HG03066 (cell line): ENCODE measurements at regions not wholly inside any gene's neighbourhood (a gene's known extent, or its start where the extent isn't known, plus 50 kb on each side); places are given as distances from the start of the nearest gene placed in this dataset.
"Not testable (repeated sequence)": the region's sequence is repeated elsewhere in the genome, so short reads cannot be mapped to it uniquely, and the experiment has no call there.

Source experiments
- ATAC-seq: cut with Tn5 transposase; IDR thresholded peaks from one replicate; pipeline ENCODE4 v1.9.1; 2021; ENCODE audit warnings: low read depth; ENCODE audit not compliant: unreplicated experiment

GRCh38 chr9:22508354-22508753 is 61.7 kb downstream of the DMRTA1 start:
- ATAC-seq, result not testable (repeated sequence)

GRCh38 chr9:22508790-22509189 is 62.2 kb downstream of the DMRTA1 start:
- no peak for ATAC-seq

- no peak for ATAC-seq
Observed at GRCh38 chr9:22512495-22512894, 65.9 kb downstream of the DMRTA1 start.

- ATAC-seq, result no peak
Observed at GRCh38 chr9:22514871-22515270, 68.2 kb downstream of the DMRTA1 start.

GRCh38 chr9:22522206-22522740 is 75.6 kb downstream of the DMRTA1 start:
- ATAC-seq, result no peak

- no peak for ATAC-seq
Observed at GRCh38 chr9:22528485-22528884, 81.9 kb downstream of the DMRTA1 start.

- ATAC-seq, result no peak
Observed at GRCh38 chr9:22529426-22530199, 83.0 kb downstream of the DMRTA1 start.

GRCh38 chr9:22535780-22536179 is 89.2 kb downstream of the DMRTA1 start:
- no peak for ATAC-seq

GRCh38 chr9:22537721-22538120 is 91.1 kb downstream of the DMRTA1 start:
- ATAC-seq, result no peak

- no peak for ATAC-seq
Observed at GRCh38 chr9:22548625-22549024, 102.0 kb downstream of the DMRTA1 start.

GRCh38 chr9:22574740-22575139 is 128.1 kb downstream of the DMRTA1 start:
- ATAC-seq, result no peak

- ATAC-seq, result no peak
Observed at GRCh38 chr9:22580788-22581187, 134.2 kb downstream of the DMRTA1 start.

- ATAC-seq, result no peak
Observed at GRCh38 chr9:22582221-22582620, 135.6 kb downstream of the DMRTA1 start.

- ATAC-seq, result no peak
Observed at GRCh38 chr9:22588918-22589317, 142.3 kb downstream of the DMRTA1 start.

- ATAC-seq, result no peak
Observed at GRCh38 chr9:22590336-22591033, 143.9 kb downstream of the DMRTA1 start.

- ATAC-seq, result no peak
Observed at GRCh38 chr9:22595805-22596204, 149.2 kb downstream of the DMRTA1 start.

GRCh38 chr9:22617156-22617555 is 170.5 kb downstream of the DMRTA1 start:
- ATAC-seq, result no peak

GRCh38 chr9:22622815-22623214 is 176.2 kb downstream of the DMRTA1 start:
- no peak for ATAC-seq

GRCh38 chr9:22623236-22623635 is 176.6 kb downstream of the DMRTA1 start:
- no peak for ATAC-seq

- no peak for ATAC-seq
Observed at GRCh38 chr9:22625540-22625939, 178.9 kb downstream of the DMRTA1 start.

- ATAC-seq, result no peak
Observed at GRCh38 chr9:22643541-22643940, 196.9 kb downstream of the DMRTA1 start.

- ATAC-seq, result no peak
Observed at GRCh38 chr9:22645893-22646292, 199.3 kb downstream of the DMRTA1 start.
